ENCODE measurements at regions not wholly inside any gene's neighbourhood (a gene's known extent, or its start where the extent isn't known, plus 50 kb on each side); places are given as distances from the start of the nearest gene placed in this dataset.

DNA sequence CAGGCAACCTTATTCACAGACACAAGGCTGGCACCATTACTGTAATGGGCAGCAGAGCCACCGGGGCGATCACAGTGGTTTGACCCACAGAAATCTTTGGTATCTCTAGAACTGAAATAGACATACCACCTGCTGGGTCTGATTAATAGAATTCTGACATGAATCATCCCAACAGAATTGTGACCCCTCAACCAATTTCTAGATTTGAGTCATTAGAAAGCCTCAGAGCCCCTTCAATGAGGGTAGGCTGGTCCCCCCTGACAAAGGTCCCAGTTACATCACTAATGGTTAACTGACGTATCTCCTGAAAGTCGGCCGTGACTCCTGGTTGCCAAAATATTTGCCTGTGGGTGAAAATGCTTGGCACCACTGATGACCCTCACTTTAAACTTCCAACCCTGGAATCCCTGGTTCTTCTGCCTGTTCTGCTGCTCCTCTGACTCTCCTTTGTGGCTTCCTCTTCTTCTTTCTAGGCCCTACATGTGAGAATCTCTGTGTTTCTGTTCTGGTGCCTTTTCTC is 124.9 kb upstream of the ARID1B start:
- TF ChIP-seq EZH2phosphoT487 (IDR thresholded peaks at IDR 0.05; ENCODE audit: insufficient read depth, low read depth): no peak
- no peak for TF ChIP-seq EZH2 (IDR thresholded peaks at IDR 0.05; ENCODE audit: insufficient read depth, poor library complexity, severe bottlenecking)

Measured in GM23248 (cell line).